CD4-positive, alpha-beta T cell (primary cell): ENCODE measurements at regions not wholly inside any gene's neighbourhood (a gene's known extent, or its start where the extent isn't known, plus 50 kb on each side); places are given as distances from the start of the nearest gene placed in this dataset.

Experiments
- ATAC-seq: fragments of 200-7000 bp; cut with Tn5 transposase; one replicate; pipeline ENCODE4 v1.10.0; 2022; ENCODE audit warnings: mild to moderate bottlenecking; ENCODE audit not compliant: poor library complexity
- CTCF ChIA-PET: fragments of 350-600 bp; sonication (Branson Sonifier 250); formaldehyde crosslinking; loops from one replicate; lab custom pipeline; 2021; ENCODE audit warnings: antibody characterized with exemption, inconsistent platforms; lab: Charles Lee
- POLR2A ChIA-PET: fragments of 350-600 bp; sonication (Branson Sonifier 250); formaldehyde crosslinking; loops from one replicate; lab custom pipeline; 2021; ENCODE audit warnings: antibody characterized with exemption, inconsistent platforms; lab: Charles Lee
- DNase-seq, 14 experiments: peaks; one replicate each; pipeline ENCODE4 v3.0.0-alpha.2; 2013 to 2020; ENCODE audit warnings: mixed read lengths in 2 of 14
- H3K27ac ChIP-seq, 2 donors: one replicate each; pipeline versions ENCODE4 v1.5.1 to v1.7.0; 2013; ENCODE audit warnings: low read length in 2 of 2, low read depth in 1 of 2, mild to moderate bottlenecking in 1 of 2
- H3K27me3 ChIP-seq, 2 experiments: 1 replicate in 1 of 2; 2 replicates in 1 of 2; pipeline versions ENCODE4 v1.6.1 to v1.7.0; 2013; ENCODE audit warnings: low read length in 2 of 2, control low read depth in 1 of 2, mild to moderate bottlenecking in 1 of 2, moderate library complexity in 1 of 2; ENCODE audit not compliant: insufficient read depth in 2 of 2, control insufficient read depth in 1 of 2
- H3K36me3 ChIP-seq: one replicate; pipeline ENCODE4 v1.6.1; 2013; ENCODE audit warnings: low read length, control low read depth; ENCODE audit not compliant: insufficient read depth
- H3K4me1 ChIP-seq: one replicate; pipeline ENCODE4 v1.6.1; 2013; ENCODE audit warnings: low read length, control low read depth; ENCODE audit not compliant: insufficient read depth
- H3K4me3 ChIP-seq: one replicate; pipeline ENCODE4 v1.5.1; 2013; ENCODE audit warnings: mild to moderate bottlenecking, low read length, moderate library complexity
- H3K9me3 ChIP-seq, 2 experiments: 1 replicate in 1 of 2; 2 replicates in 1 of 2; pipeline versions ENCODE4 v1.6.1 to v1.7.0; 2013; ENCODE audit warnings: low read length in 2 of 2, mild to moderate bottlenecking in 2 of 2, control low read depth in 1 of 2, moderate library complexity in 1 of 2; ENCODE audit not compliant: control insufficient read depth in 1 of 2, insufficient read depth in 1 of 2
- H3K27ac Mint-ChIP-seq: one replicate; pipeline ENCODE4 v1.8.0; 2020; ENCODE audit warnings: mixed read lengths
- H3K27me3 Mint-ChIP-seq: one replicate; pipeline ENCODE4 v1.8.0; 2021; ENCODE audit warnings: mixed read lengths
- H3K36me3 Mint-ChIP-seq: one replicate; pipeline ENCODE4 v1.8.0; 2021; ENCODE audit warnings: low read depth, mixed read lengths
- H3K4me1 Mint-ChIP-seq: one replicate; pipeline ENCODE4 v1.8.0; 2021; ENCODE audit warnings: low read depth, mixed read lengths
- H3K4me3 Mint-ChIP-seq: one replicate; pipeline ENCODE4 v1.8.0; 2020; ENCODE audit warnings: mild to moderate bottlenecking, mixed read lengths
- H3K9me3 Mint-ChIP-seq: one replicate; pipeline ENCODE4 v1.8.0; 2020; ENCODE audit warnings: mixed read lengths
- intact Hi-C, 2 experiments: fragments of 100-400 bp; cut with DNase I in 1 of 2; cut with micrococcal nuclease in 1 of 2; formaldehyde crosslinking; loops; one replicate each; pipeline versions ENCODE4 v1.15.1 to v1.9.0; 2023 to 2025; cut with DNase I, micrococcal nuclease
- TF ChIP-seq, protein P1 (sequence below): fragments of 200-600 bp; IDR thresholded peaks from one replicate; pipeline ENCODE4 v1.8.0; 2022; ENCODE audit warnings: antibody characterized with exemption, mild to moderate bottlenecking

DNA sequence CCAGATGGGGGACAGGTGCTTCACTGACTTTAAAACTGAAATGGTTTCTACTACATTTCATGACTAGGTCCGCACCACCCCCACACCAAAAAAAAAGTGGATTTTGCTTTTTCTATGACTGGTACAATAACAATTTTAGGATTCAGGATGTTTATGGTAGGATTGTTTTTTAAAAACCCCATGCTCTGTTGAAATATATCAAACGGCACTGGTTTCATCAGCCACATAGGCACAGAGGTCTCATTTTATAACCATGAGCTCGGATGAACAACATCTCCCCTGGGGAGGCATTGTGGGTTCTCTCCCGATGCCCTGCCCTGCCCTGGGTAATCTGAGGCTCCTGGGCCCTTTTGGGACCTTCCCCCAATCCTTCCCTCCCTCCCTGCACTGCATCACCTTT is 202.7 kb upstream of the KBTBD8 start:
- Histone ChIP-seq H3K9me3 (peaks cover 0 to 5% of the 10 kb centered on the region in 2 experiments), H3K4me3 (no peak overlapping the region), H3K36me3 (no peaks in the 10 kb centered on the region), H3K27me3 (peaks cover 6 to 11% of the 10 kb centered on the region in 2 experiments), H3K4me1 (no peaks in the 10 kb centered on the region), H3K27ac (no peak overlapping the region)
- ATAC-seq (no peak), DNase-seq (no peak)
- intact Hi-C loops, result no loop called here
- Mint-ChIP-seq H3K4me3 (no peak overlapping the region), H3K4me1 (no peaks in the 10 kb centered on the region), H3K27me3 (peaks cover 35% of the 10 kb centered on the region), H3K36me3 (no peaks in the 10 kb centered on the region), H3K9me3 (peaks cover 2% of the 10 kb centered on the region), H3K27ac (no peak overlapping the region)
- TF ChIP-seq, protein P1, sequence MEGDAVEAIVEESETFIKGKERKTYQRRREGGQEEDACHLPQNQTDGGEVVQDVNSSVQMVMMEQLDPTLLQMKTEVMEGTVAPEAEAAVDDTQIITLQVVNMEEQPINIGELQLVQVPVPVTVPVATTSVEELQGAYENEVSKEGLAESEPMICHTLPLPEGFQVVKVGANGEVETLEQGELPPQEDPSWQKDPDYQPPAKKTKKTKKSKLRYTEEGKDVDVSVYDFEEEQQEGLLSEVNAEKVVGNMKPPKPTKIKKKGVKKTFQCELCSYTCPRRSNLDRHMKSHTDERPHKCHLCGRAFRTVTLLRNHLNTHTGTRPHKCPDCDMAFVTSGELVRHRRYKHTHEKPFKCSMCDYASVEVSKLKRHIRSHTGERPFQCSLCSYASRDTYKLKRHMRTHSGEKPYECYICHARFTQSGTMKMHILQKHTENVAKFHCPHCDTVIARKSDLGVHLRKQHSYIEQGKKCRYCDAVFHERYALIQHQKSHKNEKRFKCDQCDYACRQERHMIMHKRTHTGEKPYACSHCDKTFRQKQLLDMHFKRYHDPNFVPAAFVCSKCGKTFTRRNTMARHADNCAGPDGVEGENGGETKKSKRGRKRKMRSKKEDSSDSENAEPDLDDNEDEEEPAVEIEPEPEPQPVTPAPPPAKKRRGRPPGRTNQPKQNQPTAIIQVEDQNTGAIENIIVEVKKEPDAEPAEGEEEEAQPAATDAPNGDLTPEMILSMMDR, result no peak
- ChIA-PET POLR2A (no interaction called here), CTCF (interaction anchor here (1.1 kb wide), 1 partner anchor 27 kb away, joined by 3 read pairs; no protein-coding TSS in a partner anchor)

DNA sequence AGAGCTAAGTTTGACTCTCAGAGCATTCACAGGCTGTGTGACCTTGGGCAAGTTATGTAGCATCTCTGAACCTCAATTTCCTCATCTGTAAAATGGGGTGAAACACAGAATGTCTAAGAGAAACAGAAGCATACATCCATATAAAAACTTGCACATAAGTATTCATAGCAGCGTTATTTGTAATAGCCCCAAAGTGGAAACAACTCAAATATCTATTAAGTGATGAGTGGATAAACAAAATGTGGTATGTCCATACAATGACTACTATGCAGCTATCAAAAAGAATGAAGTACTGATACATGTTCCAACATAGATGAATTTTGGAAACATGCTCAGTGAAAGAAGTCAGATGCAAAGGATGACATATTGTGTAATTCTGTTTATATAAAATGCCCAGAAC is 201.8 kb upstream of the KBTBD8 start:
- no peak for ATAC-seq
- TF ChIP-seq, protein P1, result no peak
- no peak overlapping the region for H3K27ac Mint-ChIP-seq
- H3K27me3 ChIP-seq, result peaks cover 6 to 11% of the 10 kb centered on the region in 2 experiments
- peaks cover 0 to 5% of the 10 kb centered on the region in 2 experiments for H3K9me3 ChIP-seq
- intact Hi-C loops, result no loop called here
- H3K36me3 Mint-ChIP-seq, result no peaks in the 10 kb centered on the region
- H3K4me3 Mint-ChIP-seq, result no peak overlapping the region
- peaks cover 2% of the 10 kb centered on the region for H3K9me3 Mint-ChIP-seq
- POLR2A ChIA-PET, result no interaction called here
- H3K27ac ChIP-seq, result no peak overlapping the region
- no peak for DNase-seq
- H3K4me1 ChIP-seq, result no peaks in the 10 kb centered on the region
- H3K4me1 Mint-ChIP-seq, result no peaks in the 10 kb centered on the region
- CTCF ChIA-PET, result interaction anchor here (1.1 kb wide), 1 partner anchor 26 kb away, joined by 3 read pairs; no protein-coding TSS in a partner anchor
- no peaks in the 10 kb centered on the region for H3K36me3 ChIP-seq
- H3K4me3 ChIP-seq, result no peak overlapping the region
- H3K27me3 Mint-ChIP-seq, result peaks cover 40% of the 10 kb centered on the region

DNA sequence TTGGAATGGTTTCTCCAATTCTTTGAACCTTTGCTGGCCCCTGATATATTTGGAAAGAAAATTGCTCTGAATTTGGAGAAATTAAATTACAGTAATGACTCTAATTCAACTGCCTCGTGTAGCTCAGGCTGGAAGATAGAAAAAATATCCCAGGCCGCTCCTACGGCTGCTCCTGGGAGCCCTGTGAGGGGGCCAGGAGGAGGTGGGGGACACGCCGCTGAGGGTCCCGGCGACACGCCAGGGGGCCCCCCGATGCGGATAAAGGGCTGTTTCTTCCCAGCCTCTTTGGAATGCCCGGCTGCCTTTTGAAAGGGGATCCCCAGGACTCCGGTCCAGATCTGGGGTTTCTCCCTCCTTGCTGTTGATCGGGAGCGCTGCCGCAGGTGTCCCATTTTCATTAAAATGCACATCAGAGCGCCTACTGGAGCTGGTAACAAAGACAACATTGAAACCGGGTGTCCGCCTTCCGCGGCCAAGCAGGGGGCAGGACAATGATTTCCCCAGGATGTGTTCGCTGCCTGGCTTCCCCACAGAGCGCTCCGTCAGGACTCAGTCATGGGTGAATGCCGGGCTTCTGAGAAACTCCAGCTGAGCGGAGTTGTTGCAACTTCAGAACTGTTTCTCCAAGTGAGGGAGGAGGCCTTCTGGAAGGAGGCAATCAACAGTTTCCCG is 200.1 kb upstream of the KBTBD8 start:
- H3K4me1 Mint-ChIP-seq, result no peaks in the 10 kb centered on the region
- no peaks in the 10 kb centered on the region for H3K36me3 ChIP-seq
- no peak for DNase-seq
- H3K9me3 ChIP-seq, result peaks cover 0 to 5% of the 10 kb centered on the region in 2 experiments
- ChIA-PET POLR2A (no interaction called here), CTCF (no interaction called here)
- H3K9me3 Mint-ChIP-seq, result peaks cover 2% of the 10 kb centered on the region
- TF ChIP-seq, protein P1, result no peak
- no peaks in the 10 kb centered on the region for H3K36me3 Mint-ChIP-seq
- no peak overlapping the region for H3K4me3 ChIP-seq
- no peak overlapping the region for H3K27ac Mint-ChIP-seq
- H3K27me3 Mint-ChIP-seq, result peaks cover 49% of the 10 kb centered on the region
- peaks cover 6 to 11% of the 10 kb centered on the region in 2 experiments for H3K27me3 ChIP-seq
- no peaks in the 10 kb centered on the region for H3K4me1 ChIP-seq
- H3K27ac ChIP-seq, result no peak overlapping the region
- intact Hi-C loops, result no loop called here
- H3K4me3 Mint-ChIP-seq, result no peak overlapping the region
- ATAC-seq, result no peak
